ENCODE measurements at regions not wholly inside any gene's neighbourhood (a gene's known extent, or its start where the extent isn't known, plus 50 kb on each side); places are given as distances from the start of the nearest gene placed in this dataset.

GRCh38 chr1:185681034-185681633 lies 53.1 kb upstream of the HMCN1 start:
- peak in 2 of 6 experiments; percentile 37 to 46 for DNase-seq

- DNase-seq: peak in 1 of 6 experiments; percentile 13
Measured at GRCh38 chr1:185680453-185680852, 53.7 kb upstream of the HMCN1 start.

GRCh38 chr1:185679220-185679619 lies 55.0 kb upstream of the HMCN1 start:
- DNase-seq: no peak

- no peak for DNase-seq
Measured at GRCh38 chr1:185676969-185677368, 57.2 kb upstream of the HMCN1 start.

GRCh38 chr1:185674201-185674600 lies 60.0 kb upstream of the HMCN1 start:
- DNase-seq: peak in 3 of 6 experiments; percentile 48 to 54 (median 54)

GRCh38 chr1:185672719-185673360 lies 61.4 kb upstream of the HMCN1 start:
- DNase-seq: no peak

- DNase-seq: peak; percentile 22 to 56 (median 24)
Measured at GRCh38 chr1:185670187-185670627, 64.0 kb upstream of the HMCN1 start.

GRCh38 chr1:185668013-185668412 lies 66.2 kb upstream of the HMCN1 start:
- no peak for DNase-seq

GRCh38 chr1:185666582-185666981 lies 67.6 kb upstream of the HMCN1 start:
- DNase-seq: no peak

- DNase-seq: no peak
Measured at GRCh38 chr1:185663771-185664296, 70.4 kb upstream of the HMCN1 start.

- no peak for DNase-seq
Measured at GRCh38 chr1:185663332-185663731, 70.9 kb upstream of the HMCN1 start.

GRCh38 chr1:185661971-185662370 lies 72.2 kb upstream of the HMCN1 start:
- DNase-seq: no peak

GRCh38 chr1:185656663-185657062 lies 77.5 kb upstream of the HMCN1 start:
- no peak for DNase-seq

GRCh38 chr1:185654952-185655314 lies 79.3 kb upstream of the HMCN1 start:
- no peak for DNase-seq

GRCh38 chr1:185654199-185654951 lies 79.8 kb upstream of the HMCN1 start:
- no peak for DNase-seq

- no peak for DNase-seq
Measured at GRCh38 chr1:185653615-185654014, 80.6 kb upstream of the HMCN1 start.

GRCh38 chr1:185652348-185652747 lies 81.8 kb upstream of the HMCN1 start:
- no peak for DNase-seq

GRCh38 chr1:185650602-185651230 lies 83.5 kb upstream of the HMCN1 start:
- no peak for DNase-seq

GRCh38 chr1:185648858-185649589 lies 85.2 kb upstream of the HMCN1 start:
- DNase-seq: no peak

GRCh38 chr1:185647597-185648267 lies 86.5 kb upstream of the HMCN1 start:
- DNase-seq: peak in 3 of 6 experiments; percentile 15 to 34 (median 28)

- no peak for DNase-seq
Measured at GRCh38 chr1:185646202-185646683, 87.9 kb upstream of the HMCN1 start.

- no peak for DNase-seq
Measured at GRCh38 chr1:185645686-185646085, 88.5 kb upstream of the HMCN1 start.

Data from stimulated activated naive CD4-positive, alpha-beta T cell (primary cell).